ENCODE measurements at regions not wholly inside any gene's neighbourhood (a gene's known extent, or its start where the extent isn't known, plus 50 kb on each side); places are given as distances from the start of the nearest gene placed in this dataset.

- DNase-seq (ENCODE audit: low read depth, low spot score): no peak
- Histone ChIP-seq H3K27me3 (ENCODE audit: control insufficient read depth, insufficient read depth, low read length) (no peaks in the 10 kb centered on the region), H3K36me3 (ENCODE audit: control insufficient read depth, insufficient read depth, low read length) (no peaks in the 10 kb centered on the region), H3K9me3 (ENCODE audit: control insufficient read depth, insufficient read depth, low read depth, low read length) (no peaks in the 10 kb centered on the region), H3K4me1 (ENCODE audit: control insufficient read depth, insufficient read depth, low read length) (no peaks in the 10 kb centered on the region), H3K27ac (ENCODE audit: low read length) (no peak overlapping the region), H3K4me3 (ENCODE audit: low read depth in 2 of 2, low read length in 2 of 2) (no peak overlapping the region)
- ChIA-PET CTCF (no interaction called here), POLR2A (no interaction called here)
- in situ Hi-C loops (cut with HindIII; ENCODE audit: low pct_unique_long_range_greater_than_20kb, low sequenced_read_pairs) (no loop called here), intact Hi-C loops (cut with micrococcal nuclease; ENCODE audit: unreplicated experiment) (no loop called here)
- no TSS peak for BruUV-seq (replicated peaks)
- no peak for ATAC-seq
- TF ChIP-seq POLR2AphosphoS5 (IDR thresholded peaks at IDR 0.05; ENCODE audit: low read depth, low read length) (no peak), TCF7L2 (IDR thresholded peaks at IDR 0.05; ENCODE audit: low read depth, low read length) (no peak), SIN3A (IDR thresholded peaks at IDR 0.05; ENCODE audit: borderline replicate concordance, insufficient read depth, low read depth, low read length) (no peak), REST (IDR thresholded peaks at IDR 0.05; ENCODE audit: insufficient read depth in 1 of 2, low read depth in 2 of 2, low read length in 1 of 2) (no peak), CTCF (IDR thresholded peaks at IDR 0.05) (no peak)
Observed at GRCh38 chr4:101594588-101594987, 195.9 kb upstream of the BANK1 start.

GRCh38 chr4:101593666-101594065 lies 196.9 kb upstream of the BANK1 start:
- intact Hi-C loops (cut with micrococcal nuclease; ENCODE audit: unreplicated experiment): no loop called here
- Histone ChIP-seq H3K27me3 (ENCODE audit: control insufficient read depth, insufficient read depth, low read length) (no peaks in the 10 kb centered on the region), H3K9me3 (ENCODE audit: control insufficient read depth, insufficient read depth, low read depth, low read length) (no peaks in the 10 kb centered on the region), H3K27ac (ENCODE audit: low read length) (no peak overlapping the region), H3K36me3 (ENCODE audit: control insufficient read depth, insufficient read depth, low read length) (no peaks in the 10 kb centered on the region), H3K4me3 (ENCODE audit: low read depth in 2 of 2, low read length in 2 of 2) (no peak overlapping the region), H3K4me1 (ENCODE audit: control insufficient read depth, insufficient read depth, low read length) (no peaks in the 10 kb centered on the region)
- in situ Hi-C loops (cut with HindIII; ENCODE audit: low pct_unique_long_range_greater_than_20kb, low sequenced_read_pairs): no loop called here
- no peak for DNase-seq (ENCODE audit: low read depth, low spot score)
- BruUV-seq (replicated peaks): no TSS peak
- TF ChIP-seq POLR2AphosphoS5 (IDR thresholded peaks at IDR 0.05; ENCODE audit: low read depth, low read length): no peak
- TF ChIP-seq SIN3A (IDR thresholded peaks at IDR 0.05; ENCODE audit: borderline replicate concordance, insufficient read depth, low read depth, low read length): no peak
- no peak for TF ChIP-seq CTCF (IDR thresholded peaks at IDR 0.05)
- no peak for TF ChIP-seq REST (IDR thresholded peaks at IDR 0.05; ENCODE audit: insufficient read depth in 1 of 2, low read depth in 2 of 2, low read length in 1 of 2)
- TF ChIP-seq TCF7L2 (IDR thresholded peaks at IDR 0.05; ENCODE audit: low read depth, low read length): no peak
- POLR2A ChIA-PET: no interaction called here
- CTCF ChIA-PET: no interaction called here
- no peak for ATAC-seq
